Inflammatory macrophage treated with lipopolysaccharide for 4 hours (primary cell): ENCODE measurements at regions not wholly inside any gene's neighbourhood (a gene's known extent, or its start where the extent isn't known, plus 50 kb on each side); places are given as distances from the start of the nearest gene placed in this dataset.

ENCODE experiments used
- DNase-seq: peaks from one replicate; pipeline ENCODE4 v3.0.0-alpha.2; 2020

GRCh38 chr3:187931770-187932278 lies 186.6 kb upstream of the BCL6 start:
- DNase-seq = no peak

GRCh38 chr3:187932530-187932929 lies 187.3 kb upstream of the BCL6 start:
- DNase-seq = no peak

- peak; percentile 61 for DNase-seq
Measured at GRCh38 chr3:187935623-187936156, 190.4 kb upstream of the BCL6 start.

- DNase-seq = no peak
Measured at GRCh38 chr3:187936676-187937075, 191.4 kb upstream of the BCL6 start.

- DNase-seq = no peak
Measured at GRCh38 chr3:187939891-187940290, 194.6 kb upstream of the BCL6 start.

GRCh38 chr3:187941135-187941847 lies 196.0 kb upstream of the BCL6 start:
- no peak for DNase-seq

- no peak for DNase-seq
Measured at GRCh38 chr3:187941848-187942194, 196.6 kb upstream of the BCL6 start.

GRCh38 chr3:187942658-187943241 lies 197.5 kb upstream of the BCL6 start:
- no peak for DNase-seq

GRCh38 chr3:187943677-187944389 lies 198.6 kb upstream of the BCL6 start:
- no peak for DNase-seq

- DNase-seq = no peak
Measured at GRCh38 chr3:187944390-187945179, 199.3 kb upstream of the BCL6 start.

- no peak for DNase-seq
Measured at GRCh38 chr3:187945374-187945773, 200.1 kb upstream of the BCL6 start.

- DNase-seq = no peak
Measured at GRCh38 chr3:187946163-187946691, 201.0 kb upstream of the BCL6 start.

- DNase-seq = no peak
Measured at GRCh38 chr3:187946981-187947380, 201.7 kb upstream of the BCL6 start.

GRCh38 chr3:187947927-187948682 lies 202.8 kb upstream of the BCL6 start:
- DNase-seq = no peak

- DNase-seq = no peak
Measured at GRCh38 chr3:187949093-187949820, 204.0 kb upstream of the BCL6 start.

- DNase-seq = no peak
Measured at GRCh38 chr3:187950671-187951070, 203.3 kb upstream of the LPP start.

- peak; percentile 39 for DNase-seq
Measured at GRCh38 chr3:187951452-187952190, 202.3 kb upstream of the LPP start.

GRCh38 chr3:187952849-187953248 lies 201.1 kb upstream of the LPP start:
- DNase-seq = no peak

GRCh38 chr3:187954516-187954872 lies 199.5 kb upstream of the LPP start:
- DNase-seq = peak; percentile 50

GRCh38 chr3:187954873-187955586 lies 198.9 kb upstream of the LPP start:
- DNase-seq = peak; percentile 50
